ENCODE measurements at regions not wholly inside any gene's neighbourhood (a gene's known extent, or its start where the extent isn't known, plus 50 kb on each side); places are given as distances from the start of the nearest gene placed in this dataset.

- TF ChIP-seq CTCF (IDR thresholded peaks at IDR 0.05; ENCODE audit: partially characterized antibody, unreplicated experiment) = no peak
- Mint-ChIP-seq H3K4me3 (ENCODE audit: unreplicated experiment) (no peak overlapping the region), H3K27ac (ENCODE audit: unreplicated experiment) (no peak overlapping the region), H3K27me3 (ENCODE audit: unreplicated experiment) (peaks cover 2% of the 10 kb centered on the region), H3K9me3 (ENCODE audit: unreplicated experiment) (no peaks in the 10 kb centered on the region), H3K36me3 (ENCODE audit: unreplicated experiment) (no peaks in the 10 kb centered on the region), H3K4me1 (ENCODE audit: low read depth, unreplicated experiment) (peaks cover 10% of the 10 kb centered on the region)
- no peak for DNase-seq
Measured at GRCh38 chr20:2236256-2236655, 59.5 kb upstream of the TGM3 start.

GRCh38 chr20:2237059-2237458, 58.7 kb upstream of the TGM3 start:
- Mint-ChIP-seq H3K36me3 (ENCODE audit: unreplicated experiment) (no peaks in the 10 kb centered on the region), H3K27ac (ENCODE audit: unreplicated experiment) (no peak overlapping the region)

GRCh38 chr20:2238601-2239000, 57.2 kb upstream of the TGM3 start:
- H3K36me3 Mint-ChIP-seq (ENCODE audit: unreplicated experiment) = no peaks in the 10 kb centered on the region
- H3K27ac Mint-ChIP-seq (ENCODE audit: unreplicated experiment) = no peak overlapping the region
- peaks cover 2% of the 10 kb centered on the region for H3K27me3 Mint-ChIP-seq (ENCODE audit: unreplicated experiment)
- no peak overlapping the region for H3K4me3 Mint-ChIP-seq (ENCODE audit: unreplicated experiment)
- peaks cover 10% of the 10 kb centered on the region for H3K4me1 Mint-ChIP-seq (ENCODE audit: low read depth, unreplicated experiment)
- TF ChIP-seq CTCF (IDR thresholded peaks at IDR 0.05; ENCODE audit: partially characterized antibody, unreplicated experiment) = no peak
- no peak for DNase-seq
- peaks cover 1% of the 10 kb centered on the region for H3K9me3 Mint-ChIP-seq (ENCODE audit: unreplicated experiment)

More at GRCh38 chr20:2237059-2237458, 58.7 kb upstream of the TGM3 start:
- H3K27me3 Mint-ChIP-seq (ENCODE audit: unreplicated experiment) = peaks cover 2% of the 10 kb centered on the region
- no peak for DNase-seq
- TF ChIP-seq CTCF (IDR thresholded peaks at IDR 0.05; ENCODE audit: partially characterized antibody, unreplicated experiment) = no peak
- H3K9me3 Mint-ChIP-seq (ENCODE audit: unreplicated experiment) = no peaks in the 10 kb centered on the region
- no peak overlapping the region for H3K4me3 Mint-ChIP-seq (ENCODE audit: unreplicated experiment)
- H3K4me1 Mint-ChIP-seq (ENCODE audit: low read depth, unreplicated experiment) = peaks cover 10% of the 10 kb centered on the region

GRCh38 chr20:2240835-2241234, 55.0 kb upstream of the TGM3 start:
- TF ChIP-seq CTCF (IDR thresholded peaks at IDR 0.05; ENCODE audit: partially characterized antibody, unreplicated experiment) = no peak
- Mint-ChIP-seq H3K27ac (ENCODE audit: unreplicated experiment) (no peak overlapping the region), H3K4me3 (ENCODE audit: unreplicated experiment) (no peak overlapping the region), H3K4me1 (ENCODE audit: low read depth, unreplicated experiment) (no peaks in the 10 kb centered on the region), H3K27me3 (ENCODE audit: unreplicated experiment) (peaks cover 2% of the 10 kb centered on the region), H3K36me3 (ENCODE audit: unreplicated experiment) (no peaks in the 10 kb centered on the region), H3K9me3 (ENCODE audit: unreplicated experiment) (peaks cover 1% of the 10 kb centered on the region)
- DNase-seq = no peak

- no peak overlapping the region for H3K4me3 Mint-ChIP-seq (ENCODE audit: unreplicated experiment)
- H3K36me3 Mint-ChIP-seq (ENCODE audit: unreplicated experiment) = no peaks in the 10 kb centered on the region
- no peaks in the 10 kb centered on the region for H3K4me1 Mint-ChIP-seq (ENCODE audit: low read depth, unreplicated experiment)
- TF ChIP-seq CTCF (IDR thresholded peaks at IDR 0.05; ENCODE audit: partially characterized antibody, unreplicated experiment) = no peak
- DNase-seq = no peak
- peaks cover 2% of the 10 kb centered on the region for H3K27me3 Mint-ChIP-seq (ENCODE audit: unreplicated experiment)
- H3K27ac Mint-ChIP-seq (ENCODE audit: unreplicated experiment) = no peak overlapping the region
- peaks cover 1% of the 10 kb centered on the region for H3K9me3 Mint-ChIP-seq (ENCODE audit: unreplicated experiment)
Measured at GRCh38 chr20:2242678-2243077, 53.1 kb upstream of the TGM3 start.
